ENCODE measurements at regions not wholly inside any gene's neighbourhood (a gene's known extent, or its start where the extent isn't known, plus 50 kb on each side); places are given as distances from the start of the nearest gene placed in this dataset.

- DNase-seq (no peak), FAIRE-seq (no peak)
- Histone ChIP-seq H3K4me1 (ENCODE audit: control insufficient read depth in 2 of 3, insufficient read depth in 2 of 3, low read depth in 1 of 3, low read length in 3 of 3) (no peaks in the 10 kb centered on the region), H3K27me3 (ENCODE audit: control insufficient read depth, insufficient read depth, low read length) (no peaks in the 10 kb centered on the region), H3K27ac (ENCODE audit: low read depth in 2 of 2, low read length in 2 of 2) (no peak overlapping the region), H3K36me3 (ENCODE audit: control insufficient read depth in 2 of 3, insufficient read depth in 3 of 3, low read length in 3 of 3) (peaks cover 0 to 2% (median 0%) of the 10 kb centered on the region in 3 donors), H3K9me3 (ENCODE audit: control insufficient read depth in 2 of 3, insufficient read depth in 1 of 3, low read length in 3 of 3) (no peaks in the 10 kb centered on the region), H3K4me3 (ENCODE audit: low read length in 3 of 3) (no peak overlapping the region), H3K9ac (ENCODE audit: low read length in 3 of 3) (no peak overlapping the region)
- TF ChIP-seq CTCF (IDR thresholded peaks at IDR 0.05; ENCODE audit: borderline replicate concordance, extremely low read depth, insufficient read depth): no peak
- intact Hi-C loops (cut with DNase I): no loop called here
Measured at GRCh38 chr3:124442463-124442862, 287.8 kb upstream of the UMPS start.

- Histone ChIP-seq H3K9ac (ENCODE audit: low read length in 3 of 3) (no peak overlapping the region), H3K27ac (ENCODE audit: low read depth in 2 of 2, low read length in 2 of 2) (no peak overlapping the region), H3K27me3 (ENCODE audit: control insufficient read depth, insufficient read depth, low read length) (no peaks in the 10 kb centered on the region), H3K4me3 (ENCODE audit: low read length in 3 of 3) (no peak overlapping the region), H3K36me3 (ENCODE audit: control insufficient read depth in 2 of 3, insufficient read depth in 3 of 3, low read length in 3 of 3) (peaks cover 0 to 2% (median 0%) of the 10 kb centered on the region in 3 donors), H3K4me1 (ENCODE audit: control insufficient read depth in 2 of 3, insufficient read depth in 2 of 3, low read depth in 1 of 3, low read length in 3 of 3) (no peaks in the 10 kb centered on the region), H3K9me3 (ENCODE audit: control insufficient read depth in 2 of 3, insufficient read depth in 1 of 3, low read length in 3 of 3) (no peaks in the 10 kb centered on the region)
- DNase-seq (no peak), FAIRE-seq (no peak)
- intact Hi-C loops (cut with DNase I): no loop called here
- TF ChIP-seq CTCF (IDR thresholded peaks at IDR 0.05; ENCODE audit: borderline replicate concordance, extremely low read depth, insufficient read depth): no peak
Measured at GRCh38 chr3:124443446-124443845, 286.8 kb upstream of the UMPS start.

GRCh38 chr3:124444075-124444474 lies 286.2 kb upstream of the UMPS start:
- no peaks in the 10 kb centered on the region for H3K27me3 ChIP-seq (ENCODE audit: control insufficient read depth, insufficient read depth, low read length)
- no peak overlapping the region for H3K4me3 ChIP-seq (ENCODE audit: low read length in 3 of 3)
- no peak overlapping the region for H3K27ac ChIP-seq (ENCODE audit: low read depth in 2 of 2, low read length in 2 of 2)
- no peak overlapping the region for H3K9ac ChIP-seq (ENCODE audit: low read length in 3 of 3)
- H3K9me3 ChIP-seq (ENCODE audit: control insufficient read depth in 2 of 3, insufficient read depth in 1 of 3, low read length in 3 of 3): no peaks in the 10 kb centered on the region
- FAIRE-seq (no peak), DNase-seq (no peak)
- no peak for TF ChIP-seq CTCF (IDR thresholded peaks at IDR 0.05; ENCODE audit: borderline replicate concordance, extremely low read depth, insufficient read depth)
- peaks cover 0 to 2% (median 0%) of the 10 kb centered on the region in 3 donors for H3K36me3 ChIP-seq (ENCODE audit: control insufficient read depth in 2 of 3, insufficient read depth in 3 of 3, low read length in 3 of 3)
- H3K4me1 ChIP-seq (ENCODE audit: control insufficient read depth in 2 of 3, insufficient read depth in 2 of 3, low read depth in 1 of 3, low read length in 3 of 3): no peaks in the 10 kb centered on the region
- intact Hi-C loops (cut with DNase I): no loop called here

- Histone ChIP-seq H3K9me3 (ENCODE audit: control insufficient read depth in 2 of 3, insufficient read depth in 1 of 3, low read length in 3 of 3) (no peaks in the 10 kb centered on the region), H3K36me3 (ENCODE audit: control insufficient read depth in 2 of 3, insufficient read depth in 3 of 3, low read length in 3 of 3) (peaks cover 0 to 2% (median 0%) of the 10 kb centered on the region in 3 donors), H3K4me1 (ENCODE audit: control insufficient read depth in 2 of 3, insufficient read depth in 2 of 3, low read depth in 1 of 3, low read length in 3 of 3) (no peaks in the 10 kb centered on the region), H3K9ac (ENCODE audit: low read length in 3 of 3) (no peak overlapping the region), H3K4me3 (ENCODE audit: low read length in 3 of 3) (no peak overlapping the region), H3K27me3 (ENCODE audit: control insufficient read depth, insufficient read depth, low read length) (no peaks in the 10 kb centered on the region), H3K27ac (ENCODE audit: low read depth in 2 of 2, low read length in 2 of 2) (no peak overlapping the region)
- intact Hi-C loops (cut with DNase I): no loop called here
- FAIRE-seq (no peak), DNase-seq (no peak)
- no peak for TF ChIP-seq CTCF (IDR thresholded peaks at IDR 0.05; ENCODE audit: borderline replicate concordance, extremely low read depth, insufficient read depth)
Measured at GRCh38 chr3:124444896-124445295, 285.4 kb upstream of the UMPS start.
